Hematopoietic multipotent progenitor cell (in vitro differentiated cells): ENCODE measurements at regions not wholly inside any gene's neighbourhood (a gene's known extent, or its start where the extent isn't known, plus 50 kb on each side); places are given as distances from the start of the nearest gene placed in this dataset.
"Not testable (repeated sequence)": the region's sequence is repeated elsewhere in the genome, so short reads cannot be mapped to it uniquely, and the experiment has no call there.

ENCODE experiments used
- DNase-seq, 3 donors: peaks; one replicate each; pipeline ENCODE4 v3.0.0-alpha.2; 2011 to 2015; ENCODE audit warnings: low read depth in 2 of 3, low spot score in 2 of 3

DNA sequence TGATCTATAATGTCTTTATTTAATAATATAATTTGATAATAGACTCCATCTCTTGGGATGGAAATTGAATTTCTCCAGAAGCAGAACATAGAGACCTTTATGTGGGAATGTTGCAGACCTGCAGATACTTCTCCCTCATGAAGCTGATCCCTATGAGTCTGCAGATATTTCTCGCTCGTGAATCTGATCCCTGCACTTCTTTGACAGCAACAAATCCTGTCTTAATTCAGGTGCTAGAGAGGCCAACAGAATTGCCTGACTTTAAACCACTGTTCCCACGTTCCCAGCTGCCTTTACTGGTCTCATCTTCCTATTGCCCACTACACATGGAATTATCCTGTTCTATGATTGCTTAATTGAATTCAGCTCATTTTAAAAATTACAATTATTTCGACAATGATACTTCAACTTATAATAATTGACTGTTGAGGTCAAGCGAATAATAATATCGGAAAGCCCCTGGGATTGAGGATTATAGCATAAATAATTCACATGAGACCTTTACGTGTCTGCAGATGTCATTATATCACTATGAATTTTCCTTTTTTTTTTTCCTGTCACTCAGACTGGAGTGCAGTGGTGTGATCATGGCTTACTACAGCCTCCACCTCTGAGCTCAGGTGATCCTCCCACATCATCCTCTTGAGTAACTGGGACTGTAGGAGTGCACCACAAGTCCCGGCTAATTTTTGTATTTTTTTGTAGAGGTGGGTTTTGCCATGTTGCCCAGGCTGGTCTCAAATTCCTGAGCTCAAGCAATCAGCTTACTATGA is 486.4 kb upstream of the ADARB2 start:
- no peak for DNase-seq

DNA sequence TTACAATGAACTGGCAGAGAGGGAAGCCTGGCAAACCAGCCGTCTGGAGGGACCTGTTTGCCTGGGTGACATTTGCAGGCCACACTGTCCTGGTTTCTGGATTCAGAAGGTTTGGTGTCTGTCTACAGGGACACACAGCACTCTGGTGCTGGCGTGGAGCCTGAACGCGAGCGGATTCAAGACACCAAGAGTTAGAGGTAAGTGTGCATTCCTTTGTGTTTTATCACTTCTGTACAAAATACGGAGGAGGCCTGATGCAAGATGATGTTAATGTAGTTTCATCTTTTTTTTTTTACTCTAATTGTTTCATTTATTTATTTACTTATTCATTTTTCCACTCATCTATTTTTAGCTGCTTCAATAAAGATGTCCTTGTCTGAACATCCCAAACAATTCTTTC is 485.3 kb upstream of the ADARB2 start:
- DNase-seq: no peak

DNA sequence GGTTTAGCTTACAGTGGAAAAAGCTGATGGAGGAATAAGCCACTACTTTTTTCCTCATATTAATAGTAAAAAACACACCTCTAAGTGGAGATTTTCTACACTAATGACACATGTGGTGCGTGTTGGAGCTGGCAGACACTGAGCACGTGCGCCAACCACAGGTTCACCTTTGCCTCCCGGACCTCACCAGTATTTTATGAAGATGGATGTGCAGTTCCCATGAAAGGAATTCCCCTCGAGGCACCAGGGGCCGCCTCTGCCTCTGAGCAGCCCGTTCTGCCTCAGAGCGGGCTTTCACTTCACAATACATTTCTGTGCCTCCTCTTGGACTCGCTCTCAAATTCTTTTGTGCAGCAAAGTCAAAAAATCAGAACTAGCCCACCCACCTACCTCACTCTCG is 477.5 kb upstream of the ADARB2 start:
- no peak for DNase-seq

DNA sequence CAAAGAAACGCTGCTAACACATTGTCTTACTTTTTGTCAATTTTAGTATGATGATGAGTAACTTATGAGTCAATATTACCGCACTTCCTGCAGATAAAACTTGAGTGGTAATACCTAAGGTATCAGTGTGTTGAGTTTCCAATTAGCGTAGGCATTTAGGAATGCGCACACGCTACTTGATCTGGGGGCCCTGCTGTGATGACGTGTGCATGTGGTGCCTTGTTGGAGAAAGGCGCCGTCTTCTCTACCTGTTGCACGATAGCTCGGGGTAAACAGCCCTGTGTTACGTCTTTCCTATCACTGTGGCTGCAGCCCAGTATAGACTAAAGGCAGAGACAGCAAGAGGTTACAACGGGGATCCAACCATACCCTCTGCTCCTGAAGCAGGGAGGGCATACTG is 476.8 kb upstream of the ADARB2 start:
- no peak for DNase-seq

DNA sequence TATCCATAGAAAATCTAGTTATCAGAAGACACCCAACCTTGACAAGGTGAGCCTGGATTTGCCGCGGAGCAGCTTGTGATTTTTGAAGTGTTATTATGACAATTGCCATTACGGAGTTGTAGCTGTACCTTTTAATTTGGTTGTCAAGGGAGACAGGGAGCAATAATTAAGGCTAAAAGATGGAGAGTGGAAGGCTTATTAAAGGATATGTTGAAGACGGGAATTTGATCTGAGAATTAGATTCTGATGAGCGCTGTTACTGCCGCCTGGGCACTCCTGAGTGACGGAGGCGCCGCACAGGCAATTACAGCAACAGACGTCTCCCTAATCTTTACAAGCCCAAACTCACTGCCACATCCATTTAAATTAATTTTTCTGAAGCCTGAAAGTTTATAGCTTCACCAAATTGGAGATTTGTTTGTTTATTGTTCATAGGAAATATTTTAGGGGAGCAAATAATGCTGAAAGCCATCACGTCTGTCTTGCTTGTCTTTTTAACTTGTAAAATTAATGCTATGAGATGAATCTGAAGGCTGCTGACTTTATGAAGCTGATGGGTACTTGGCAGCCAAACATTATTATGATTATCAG is 475.0 kb upstream of the ADARB2 start:
- DNase-seq: no peak

DNA sequence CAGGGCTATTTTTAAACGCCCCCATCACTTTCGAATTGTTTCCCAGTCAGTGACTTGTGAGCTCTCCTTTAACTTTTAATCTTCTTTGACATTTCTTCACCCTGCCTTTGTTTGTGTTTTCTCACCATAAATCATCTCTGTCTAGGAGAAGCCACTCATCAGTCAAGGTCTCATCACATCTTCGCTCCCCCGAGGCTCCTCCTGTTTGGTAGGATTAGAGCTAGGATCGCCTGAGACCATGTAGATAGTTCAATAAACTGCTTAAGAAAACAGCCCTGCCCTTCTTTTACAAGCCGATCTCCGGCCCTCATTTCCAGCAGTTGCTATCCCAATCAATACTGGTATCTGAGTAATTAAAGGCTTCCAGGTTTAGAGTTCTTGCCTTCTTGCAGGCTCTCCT is 472.8 kb upstream of the ADARB2 start:
- no peak for DNase-seq

DNA sequence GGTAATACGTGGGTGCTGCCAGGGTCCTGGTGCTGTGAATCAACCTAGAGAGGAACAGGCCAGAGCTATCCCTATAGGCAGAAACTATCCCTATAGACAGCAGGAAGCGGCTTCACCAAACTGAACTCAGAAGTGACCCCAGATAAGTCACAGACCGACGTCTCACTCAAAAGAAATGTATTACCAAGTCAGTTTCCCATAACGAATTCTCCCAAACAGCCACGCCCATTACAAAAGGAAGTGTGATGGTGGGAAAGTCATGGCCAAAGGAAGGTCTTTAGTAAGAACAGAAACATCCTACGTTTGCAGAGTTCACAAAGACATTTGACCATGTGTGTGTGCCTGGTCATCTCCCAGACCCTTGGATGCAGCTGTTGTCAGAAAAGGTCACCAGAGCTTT is 470.8 kb upstream of the ADARB2 start:
- no peak for DNase-seq

DNA sequence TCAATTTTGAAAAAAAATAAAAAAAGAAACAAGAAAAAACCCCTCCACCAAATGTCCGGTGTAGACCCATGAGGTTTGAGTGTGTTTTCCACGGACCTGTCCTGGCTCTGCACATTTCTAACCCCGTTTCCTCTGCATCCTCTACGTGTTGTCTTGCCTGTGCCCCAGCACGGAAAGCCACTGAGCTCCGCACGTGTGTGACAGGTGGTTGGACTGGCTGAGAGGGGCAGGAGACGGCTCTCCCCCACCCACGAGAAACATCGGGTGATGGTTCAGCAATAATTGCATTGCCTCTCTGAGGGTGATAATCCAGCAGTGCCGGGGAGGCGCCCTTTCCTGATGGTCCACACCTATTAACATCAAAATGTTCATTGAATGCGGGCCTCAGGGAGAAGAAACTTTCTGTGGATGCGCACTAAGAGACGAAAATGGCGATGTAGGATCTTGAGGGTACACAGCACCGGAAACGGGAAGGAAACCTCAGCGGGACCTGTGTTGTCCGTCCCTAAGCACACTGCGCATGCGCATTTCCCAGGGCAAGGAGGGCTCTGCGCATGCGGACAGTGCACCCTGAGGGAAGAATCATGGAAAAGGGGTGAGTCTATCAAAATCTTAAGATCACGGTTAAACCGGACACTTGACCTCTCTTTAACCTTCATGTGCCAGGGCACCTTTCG is 470.1 kb upstream of the ADARB2 start:
- no peak for DNase-seq

DNA sequence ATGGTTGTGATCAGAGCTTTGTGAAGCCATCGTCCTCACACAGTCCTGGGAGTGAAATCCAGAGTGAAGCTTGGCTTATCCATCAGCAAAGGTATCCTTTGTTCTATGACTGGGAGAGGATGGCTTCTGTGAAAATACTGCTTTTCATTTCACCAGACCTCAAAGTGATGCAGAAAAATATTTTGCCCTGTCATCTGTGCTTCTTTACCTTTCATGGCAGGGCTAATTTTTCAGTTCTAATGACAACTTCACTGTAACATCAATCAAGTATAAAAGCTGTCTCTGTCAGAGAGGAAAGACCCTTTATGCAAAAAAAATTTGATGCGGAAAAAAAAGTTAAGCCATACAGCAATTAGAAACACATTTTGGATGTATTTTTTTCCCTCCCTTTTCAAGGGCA is 468.1 kb upstream of the ADARB2 start:
- DNase-seq: no peak

DNA sequence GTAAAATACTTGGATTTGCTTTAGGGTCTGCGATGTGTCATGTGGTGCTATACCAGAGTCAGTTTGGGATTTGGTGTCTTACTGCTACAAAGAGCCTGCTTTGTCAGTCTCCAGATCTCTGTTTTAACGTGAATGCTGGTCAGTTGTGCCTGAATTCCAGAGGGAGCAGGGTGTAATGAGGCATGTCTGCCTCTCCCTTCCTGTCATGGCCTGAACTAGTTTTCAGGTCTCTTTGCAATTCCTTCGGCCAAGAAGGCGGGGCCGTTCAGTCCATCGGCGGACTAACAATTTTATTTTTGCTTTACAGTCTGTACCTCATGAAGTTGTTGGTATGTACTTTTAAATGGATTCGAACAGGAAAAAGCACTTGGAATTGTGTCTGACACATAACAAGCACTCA is 465.1 kb upstream of the ADARB2 start:
- DNase-seq: no peak

DNA sequence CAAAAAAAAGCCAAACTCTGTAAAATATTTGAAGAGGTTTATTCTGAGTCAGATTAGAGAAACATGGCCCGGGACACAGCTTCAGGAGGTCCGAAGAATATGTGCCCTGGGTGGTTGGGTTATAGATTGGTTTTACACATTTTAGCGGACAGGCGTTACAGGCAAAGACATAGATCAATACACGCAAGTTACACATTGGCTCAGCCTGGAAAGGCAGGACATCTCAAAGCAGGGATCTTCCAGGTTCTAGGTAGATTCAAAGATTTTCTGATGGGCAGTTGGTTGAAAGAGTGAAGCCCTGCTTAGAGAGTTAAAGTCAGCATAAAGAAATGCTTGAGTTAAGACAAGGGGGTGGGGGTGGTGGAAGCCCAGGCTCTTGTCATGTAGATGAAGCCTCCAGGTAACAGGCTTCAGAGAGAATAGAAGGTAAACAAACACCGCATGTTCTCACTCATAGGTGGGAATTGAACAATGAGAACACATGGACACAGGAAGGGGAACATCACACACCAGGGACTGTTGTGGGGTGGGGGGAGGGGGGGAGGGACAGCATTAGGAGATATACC is 464.3 kb upstream of the ADARB2 start:
- DNase-seq: no peak

DNA sequence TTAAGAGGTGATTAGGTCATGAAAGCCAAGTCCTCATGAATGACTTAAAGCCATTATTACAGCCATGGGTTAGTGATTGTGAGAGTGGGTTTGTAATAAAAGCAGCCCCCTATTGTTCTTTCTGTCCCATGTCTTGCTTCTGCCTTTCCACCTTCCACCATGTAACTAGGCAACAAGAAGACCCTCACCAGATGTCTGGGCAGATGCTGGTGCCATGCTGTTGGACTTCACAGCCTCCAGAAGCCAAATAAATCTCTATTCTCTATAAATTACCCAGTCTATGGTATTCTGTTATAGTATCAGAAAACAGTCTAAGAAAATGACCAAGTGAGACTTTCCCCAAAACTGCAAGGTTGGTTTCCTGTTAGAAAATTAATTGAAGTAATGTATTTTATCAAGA is 460.3 kb upstream of the ADARB2 start:
- DNase-seq: no peak

DNA sequence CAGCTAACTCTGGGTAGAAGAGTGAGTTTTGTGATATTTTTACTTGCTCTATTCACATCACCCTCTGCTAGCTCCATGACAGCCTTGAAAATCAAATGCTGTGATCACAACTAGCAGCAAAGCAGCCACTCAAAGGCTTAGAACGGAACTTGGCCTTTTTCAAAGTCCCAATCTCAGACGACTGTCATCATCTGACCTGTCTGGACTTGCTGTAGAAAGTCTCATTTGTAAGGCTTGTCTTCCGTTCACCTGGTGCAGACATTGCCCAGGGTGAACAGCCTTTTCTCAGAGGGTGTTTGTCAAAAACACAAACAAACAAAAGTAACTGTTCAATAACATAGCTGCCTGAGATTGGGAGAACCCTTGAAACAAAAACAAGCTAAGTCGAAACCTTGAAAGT is 458.9 kb upstream of the ADARB2 start:
- no peak for DNase-seq

DNA sequence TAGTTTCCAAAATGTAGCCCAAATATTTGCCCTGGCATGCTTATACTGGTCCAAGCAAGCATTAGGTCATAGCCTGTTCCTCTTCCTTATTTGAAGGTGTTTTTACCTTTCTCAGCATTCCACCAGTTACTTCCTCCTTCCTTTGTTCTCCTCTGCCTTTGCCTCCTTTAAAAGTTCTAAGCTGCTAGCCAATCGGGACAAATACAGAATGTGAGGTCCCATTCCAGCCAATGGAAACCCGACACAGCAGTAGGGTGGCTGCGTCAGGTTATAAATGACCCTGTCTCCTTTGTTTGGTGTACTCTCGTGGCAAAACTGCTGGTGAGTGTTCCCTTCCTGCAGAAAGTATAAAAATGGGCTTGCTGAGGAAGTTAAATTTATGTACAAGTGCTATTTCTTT is 452.0 kb upstream of the ADARB2 start:
- DNase-seq: not testable (repeated sequence)

DNA sequence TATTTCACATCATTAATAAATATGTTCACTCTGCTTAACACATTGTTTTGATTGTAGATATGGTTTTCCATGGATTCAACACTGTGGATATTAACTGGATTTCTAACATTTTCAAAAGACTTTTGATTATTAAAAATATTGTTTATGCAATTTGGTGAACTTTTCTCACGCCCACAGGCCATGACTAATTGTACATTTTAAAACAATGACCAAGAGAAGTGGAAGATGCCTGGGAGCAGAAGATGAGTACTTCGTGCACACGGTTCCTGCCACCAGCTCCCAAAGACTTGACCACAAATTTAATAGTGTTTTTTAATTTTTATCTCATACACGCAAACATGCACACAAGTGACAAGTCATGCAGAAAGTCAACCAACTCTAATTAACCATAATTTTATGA is 451.0 kb upstream of the ADARB2 start:
- DNase-seq: no peak

DNA sequence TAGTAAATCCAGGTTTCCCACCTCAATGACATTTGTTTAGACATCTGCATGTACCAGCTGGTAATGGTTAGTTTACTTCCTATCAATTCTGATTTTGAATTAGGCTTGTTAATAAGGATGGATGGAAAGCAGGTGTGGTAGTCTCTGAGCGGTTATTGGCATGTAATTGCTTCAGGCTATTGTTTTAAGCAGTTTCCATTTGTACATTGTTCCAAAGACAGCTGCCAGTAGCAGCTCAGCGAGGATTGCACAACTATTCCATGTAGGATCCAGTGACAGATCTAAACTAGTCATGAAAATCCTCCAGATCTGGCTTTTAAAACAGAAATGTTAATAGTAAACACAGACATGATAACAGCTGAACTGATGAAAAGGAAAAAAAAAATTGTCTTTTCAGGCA is 436.0 kb upstream of the ADARB2 start:
- no peak for DNase-seq

DNA sequence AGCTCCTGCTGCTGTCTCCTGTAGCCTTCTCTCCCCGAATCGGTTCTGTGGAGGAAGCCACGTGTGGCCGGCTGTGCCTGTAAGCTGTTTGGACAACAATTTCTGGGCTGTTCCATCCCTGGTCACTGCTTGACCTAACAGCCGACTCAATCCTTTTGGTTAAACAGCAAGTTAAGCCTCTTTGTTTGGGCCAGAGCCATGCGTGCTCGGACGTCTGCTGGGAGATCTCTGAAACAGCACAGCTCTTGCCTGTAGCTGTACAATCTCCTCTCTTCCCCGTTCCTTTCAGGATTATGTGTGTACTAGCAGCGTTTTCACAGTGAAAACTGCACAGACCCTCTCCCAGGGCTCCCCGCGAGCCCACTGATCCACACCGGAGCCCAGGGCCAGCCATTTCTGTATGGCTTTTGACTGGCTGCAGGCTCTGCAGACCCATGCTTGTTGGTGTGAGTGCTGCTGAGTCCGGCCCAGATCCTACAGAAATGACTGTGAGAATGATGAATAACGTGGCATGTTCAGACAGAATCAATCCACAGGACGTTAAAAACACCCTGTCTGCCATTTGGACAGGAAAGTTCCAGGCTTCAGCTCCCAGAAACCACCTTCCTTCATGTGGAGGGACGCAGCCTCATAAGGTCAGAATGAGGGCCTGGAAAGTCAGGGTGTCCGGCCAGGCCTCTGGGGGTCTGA is 428.6 kb upstream of the ADARB2 start:
- no peak for DNase-seq

DNA sequence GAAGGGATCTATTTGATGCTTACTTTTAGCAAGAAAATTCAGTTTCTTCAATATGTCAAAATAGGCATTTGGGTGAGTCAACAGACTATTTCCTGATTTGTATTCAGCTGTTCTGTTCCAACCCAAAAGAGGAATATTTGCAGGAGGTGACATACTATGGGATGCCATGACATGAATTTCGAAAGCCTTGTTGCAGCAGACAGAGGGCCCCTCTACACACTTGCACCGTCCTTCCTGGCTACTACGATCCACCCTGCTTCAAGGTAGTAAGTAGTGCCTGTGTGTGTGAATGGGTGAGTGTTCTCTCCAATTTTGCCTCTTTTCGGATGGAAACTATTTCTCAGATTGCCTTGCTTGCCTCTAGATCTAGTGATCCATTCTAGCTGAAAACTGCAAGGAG is 413.0 kb upstream of the ADARB2 start:
- no peak for DNase-seq

DNA sequence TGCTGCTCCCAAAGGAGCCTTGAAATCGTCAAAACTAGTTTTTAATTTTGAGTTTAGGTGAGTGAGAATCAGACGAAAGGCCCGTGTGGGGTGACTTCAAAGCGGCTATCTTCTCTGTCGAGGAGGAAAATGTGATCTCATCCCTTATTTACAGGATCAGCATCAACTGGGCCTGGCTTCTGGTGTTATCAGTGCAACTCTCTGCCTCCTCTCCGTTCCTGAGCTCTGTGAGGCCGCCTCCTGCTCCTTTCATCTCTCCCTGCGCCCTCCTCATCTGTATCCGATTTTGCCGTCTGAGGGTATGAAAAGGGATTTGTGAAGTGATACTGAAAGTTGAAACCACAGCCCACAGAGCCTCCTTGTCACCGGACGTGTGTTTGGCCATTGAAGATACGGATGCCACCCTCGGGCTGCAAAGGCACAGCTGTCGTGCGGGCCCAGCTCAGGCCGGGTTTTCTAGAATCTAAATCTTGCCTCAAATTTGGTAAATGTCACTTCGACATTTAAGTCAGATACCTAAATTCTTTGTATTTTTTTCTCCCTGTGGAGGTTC is 408.7 kb upstream of the ADARB2 start:
- no peak for DNase-seq

DNA sequence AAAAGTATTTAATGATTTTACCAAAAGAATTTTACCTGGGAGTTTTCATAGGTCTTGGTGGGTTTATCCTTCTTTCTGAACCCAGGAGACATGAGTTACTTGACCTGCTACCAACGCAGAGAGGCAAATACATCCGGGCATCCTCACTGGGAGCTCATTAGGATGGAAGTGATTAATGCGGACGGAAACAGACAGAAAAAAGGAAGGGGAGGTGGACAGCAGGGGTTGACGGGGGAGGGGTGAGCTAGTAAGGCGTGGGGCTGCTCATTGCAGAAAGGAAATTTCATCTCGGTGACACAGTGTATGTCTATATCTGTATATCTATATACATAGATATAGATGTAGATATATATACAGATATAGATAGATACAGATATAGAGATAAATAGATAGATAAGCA is 408.2 kb upstream of the ADARB2 start:
- no peak for DNase-seq

DNA sequence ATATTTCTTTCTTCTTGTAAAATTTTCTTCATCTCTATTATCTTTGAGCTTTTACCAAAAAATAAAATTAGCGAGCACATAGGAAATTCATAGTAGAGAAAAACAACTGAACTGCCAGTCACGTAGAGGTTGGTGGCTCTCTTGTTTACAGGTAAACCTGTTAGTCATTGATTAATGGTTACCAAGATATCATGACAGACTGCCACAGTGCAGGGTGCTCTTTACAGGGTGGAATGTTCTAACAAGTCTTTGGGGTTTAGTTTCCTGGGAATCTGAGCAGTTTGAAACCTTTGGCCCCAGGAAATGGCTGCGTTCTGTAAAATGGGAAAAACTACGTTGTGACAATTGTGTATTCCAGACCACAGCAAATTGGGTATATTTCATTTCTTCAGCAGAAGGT is 407.3 kb upstream of the ADARB2 start:
- no peak for DNase-seq
